ENCODE measurements at regions not wholly inside any gene's neighbourhood (a gene's known extent, or its start where the extent isn't known, plus 50 kb on each side); places are given as distances from the start of the nearest gene placed in this dataset.
"Not testable (repeated sequence)": the region's sequence is repeated elsewhere in the genome, so short reads cannot be mapped to it uniquely, and the experiment has no call there.

GRCh38 chr6:14888575-14889000 is 357.3 kb upstream of the JARID2 start:
- no peak for DNase-seq (ENCODE audit: low spot score)
- TF ChIP-seq CTCF (IDR thresholded peaks at IDR 0.05; ENCODE audit: extremely low read depth, insufficient read depth, missing control alignments): no peak
- in situ Hi-C loops (cut with MboI; ENCODE audit: low pct_unique_long_range_greater_than_20kb, low sequenced_read_pairs, unreplicated experiment): no loop called here

- in situ Hi-C loops (cut with MboI; ENCODE audit: low pct_unique_long_range_greater_than_20kb, low sequenced_read_pairs, unreplicated experiment): no loop called here
- no peak for TF ChIP-seq CTCF (IDR thresholded peaks at IDR 0.05; ENCODE audit: extremely low read depth, insufficient read depth, missing control alignments)
- no peak for DNase-seq (ENCODE audit: low spot score)
Observed at GRCh38 chr6:14889188-14889587, 356.7 kb upstream of the JARID2 start.

GRCh38 chr6:14889611-14890593 is 356.0 kb upstream of the JARID2 start:
- in situ Hi-C loops (cut with MboI; ENCODE audit: low pct_unique_long_range_greater_than_20kb, low sequenced_read_pairs, unreplicated experiment): no loop called here
- DNase-seq (ENCODE audit: low spot score): no peak
- no peak for TF ChIP-seq CTCF (IDR thresholded peaks at IDR 0.05; ENCODE audit: extremely low read depth, insufficient read depth, missing control alignments)

- DNase-seq (ENCODE audit: low spot score); in situ Hi-C loops (cut with MboI; ENCODE audit: low pct_unique_long_range_greater_than_20kb, low sequenced_read_pairs, unreplicated experiment): not testable (repeated sequence)
Observed at GRCh38 chr6:14891820-14892375, 354.0 kb upstream of the JARID2 start.

- DNase-seq (ENCODE audit: low spot score): no peak
- in situ Hi-C loops (cut with MboI; ENCODE audit: low pct_unique_long_range_greater_than_20kb, low sequenced_read_pairs, unreplicated experiment): no loop called here
Observed at GRCh38 chr6:14894105-14894504, 351.8 kb upstream of the JARID2 start.

GRCh38 chr6:14896475-14896874 is 349.4 kb upstream of the JARID2 start:
- no peak for TF ChIP-seq CTCF (IDR thresholded peaks at IDR 0.05; ENCODE audit: extremely low read depth, insufficient read depth, missing control alignments)
- no peak for DNase-seq (ENCODE audit: low spot score)
- in situ Hi-C loops (cut with MboI; ENCODE audit: low pct_unique_long_range_greater_than_20kb, low sequenced_read_pairs, unreplicated experiment): no loop called here

More at GRCh38 chr6:14894105-14894504, 351.8 kb upstream of the JARID2 start:
- TF ChIP-seq CTCF (IDR thresholded peaks at IDR 0.05; ENCODE audit: extremely low read depth, insufficient read depth, missing control alignments): no peak

GRCh38 chr6:14897831-14898230 is 348.0 kb upstream of the JARID2 start:
- DNase-seq (ENCODE audit: low spot score): no peak
- TF ChIP-seq CTCF (IDR thresholded peaks at IDR 0.05; ENCODE audit: extremely low read depth, insufficient read depth, missing control alignments): no peak
- in situ Hi-C loops (cut with MboI; ENCODE audit: low pct_unique_long_range_greater_than_20kb, low sequenced_read_pairs, unreplicated experiment): no loop called here

- DNase-seq (ENCODE audit: low spot score); in situ Hi-C loops (cut with MboI; ENCODE audit: low pct_unique_long_range_greater_than_20kb, low sequenced_read_pairs, unreplicated experiment): not testable (repeated sequence)
Observed at GRCh38 chr6:14899441-14899840, 346.4 kb upstream of the JARID2 start.

Data from GM13977 (cell line).